ENCODE measurements at regions not wholly inside any gene's neighbourhood (a gene's known extent, or its start where the extent isn't known, plus 50 kb on each side); places are given as distances from the start of the nearest gene placed in this dataset.
A peak's percentile ranks its signal among the peaks of the same experiment; 100 is the strongest.
"Not testable (repeated sequence)": the region's sequence is repeated elsewhere in the genome, so short reads cannot be mapped to it uniquely, and the experiment has no call there.

DNA sequence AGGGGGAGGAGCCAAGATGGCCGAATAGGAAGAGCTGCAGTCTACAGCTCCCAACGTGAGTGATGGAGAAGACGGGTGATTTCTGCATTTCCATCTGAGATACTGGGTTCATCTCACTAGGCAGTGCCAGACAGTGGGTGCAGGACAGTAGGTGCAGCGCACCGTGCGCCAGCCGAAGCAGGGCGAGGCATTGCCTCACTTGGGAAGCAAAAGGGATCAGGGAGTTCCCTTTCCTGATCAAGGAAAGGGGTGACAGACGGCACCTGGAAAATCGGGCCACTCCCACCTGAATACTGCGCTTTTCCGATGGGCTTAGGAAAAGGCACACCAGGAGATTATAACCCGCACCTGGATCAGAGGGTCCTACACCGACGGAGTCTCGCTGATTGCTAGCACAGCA lies 121.1 kb upstream of the SESTD1 start:
- DNase-seq (ENCODE audit: low spot score), result not testable (repeated sequence)

GRCh38 chr2:179383975-179384374 lies 119.3 kb upstream of the SESTD1 start:
- no peak for DNase-seq (ENCODE audit: low spot score)

GRCh38 chr2:179377296-179377695 lies 112.7 kb upstream of the SESTD1 start:
- no peak for DNase-seq (ENCODE audit: low spot score)

DNA sequence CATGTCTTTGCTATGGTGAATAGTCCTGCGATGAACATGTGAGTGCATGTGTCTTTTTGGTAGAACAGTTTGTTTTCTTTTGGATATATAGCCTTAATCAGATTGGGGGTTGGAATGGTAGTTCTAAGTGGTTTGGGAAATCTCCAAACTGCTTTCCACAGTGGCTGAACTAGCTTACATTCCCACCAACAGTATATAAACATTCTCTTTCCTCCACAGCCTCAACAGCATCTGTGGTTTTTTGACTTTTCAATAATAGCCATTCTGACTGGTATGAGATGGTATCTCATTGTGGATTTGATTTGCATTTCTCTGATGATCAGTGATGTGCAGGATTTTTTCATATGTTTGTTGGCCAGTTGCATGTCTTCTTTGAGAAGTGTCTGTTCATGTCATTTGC lies 112.2 kb upstream of the SESTD1 start:
- no peak for DNase-seq (ENCODE audit: low spot score)

- DNase-seq (ENCODE audit: low spot score), result no peak
Measured at GRCh38 chr2:179373816-179374215, 109.2 kb upstream of the SESTD1 start.

DNA sequence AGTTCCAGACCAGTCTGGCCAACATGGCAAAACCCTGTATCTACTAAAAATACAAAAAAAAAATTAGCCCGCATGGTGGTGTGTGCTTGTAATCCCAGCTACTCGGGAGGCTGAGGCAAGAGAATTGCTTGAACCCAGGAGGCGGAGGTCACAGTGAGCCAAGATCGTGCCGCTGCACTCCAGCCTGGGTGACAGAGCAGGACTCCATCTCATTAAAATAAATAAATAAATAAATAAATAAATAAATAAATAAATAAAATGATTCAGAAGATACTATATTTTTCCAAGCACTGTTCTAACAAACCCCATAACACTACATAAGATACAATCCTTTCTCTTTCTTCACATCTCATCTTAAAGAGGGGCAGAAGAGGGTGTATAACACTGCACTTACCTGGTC lies 100.9 kb upstream of the SESTD1 start:
- not testable (repeated sequence) for DNase-seq (ENCODE audit: low spot score)

DNA sequence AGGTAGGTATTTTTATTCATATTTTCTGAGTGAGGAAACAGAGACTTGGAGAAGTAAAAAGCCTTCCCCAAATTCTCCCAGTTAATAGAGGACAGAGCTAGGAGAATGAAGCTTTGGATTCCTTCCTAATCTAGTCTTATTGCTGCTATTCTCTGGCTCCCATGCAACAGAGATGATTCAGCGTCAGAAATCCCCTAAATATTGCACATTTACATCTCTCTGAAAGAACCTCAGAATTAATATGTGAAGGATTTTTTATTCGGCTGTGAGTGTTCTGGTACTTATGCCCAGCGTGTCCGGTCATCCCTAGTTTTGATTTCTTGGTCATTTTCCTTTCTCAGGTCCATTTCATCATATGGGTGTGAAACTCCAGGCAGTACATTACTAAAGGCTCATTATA lies 91.2 kb upstream of the SESTD1 start:
- DNase-seq (ENCODE audit: low spot score), result no peak

GRCh38 chr2:179354739-179355537 lies 90.3 kb upstream of the SESTD1 start:
- no peak for DNase-seq (ENCODE audit: low spot score)

DNA sequence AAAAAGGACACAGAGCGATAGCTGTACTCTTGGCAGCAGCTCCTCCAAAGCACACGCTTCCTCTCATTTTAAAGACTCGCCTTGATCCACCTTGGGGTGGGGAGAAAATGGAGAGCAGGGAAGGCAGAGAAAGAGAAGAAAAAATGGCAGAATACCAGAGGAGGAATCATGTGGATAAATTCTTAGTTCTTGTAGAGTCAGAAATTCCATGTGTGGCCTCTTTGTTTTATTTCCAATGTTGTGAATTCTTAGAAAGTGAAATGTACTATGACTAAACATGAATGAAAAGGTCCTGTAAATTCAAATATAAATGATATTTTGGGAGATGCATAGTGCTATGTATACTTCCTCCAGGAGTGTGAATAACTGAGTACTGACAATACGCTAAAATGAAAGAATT lies 89.7 kb upstream of the SESTD1 start:
- no peak for DNase-seq (ENCODE audit: low spot score)

- DNase-seq (ENCODE audit: low spot score), result no peak
Measured at GRCh38 chr2:179352181-179352580, 87.5 kb upstream of the SESTD1 start.

DNA sequence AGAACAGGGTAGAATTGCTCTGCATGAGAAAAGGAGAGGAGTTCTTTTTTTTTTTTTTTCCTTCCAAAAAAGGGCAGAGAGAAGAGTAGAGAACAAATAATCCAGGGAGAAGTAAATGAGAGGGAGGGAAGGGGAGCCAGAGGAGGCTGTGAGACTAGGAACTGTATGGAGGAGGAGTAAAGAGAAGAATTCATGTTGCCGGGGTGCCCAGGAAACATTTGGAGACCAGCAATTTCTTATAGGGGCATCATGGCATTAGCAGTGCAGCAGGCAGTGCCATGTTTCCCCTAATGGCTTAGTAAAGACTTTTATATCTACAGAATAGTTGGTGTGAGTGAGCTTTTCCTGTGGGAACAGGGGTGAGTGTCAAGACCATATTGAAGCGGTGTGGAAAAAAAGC lies 86.4 kb upstream of the SESTD1 start:
- no peak for DNase-seq (ENCODE audit: low spot score)

DNA sequence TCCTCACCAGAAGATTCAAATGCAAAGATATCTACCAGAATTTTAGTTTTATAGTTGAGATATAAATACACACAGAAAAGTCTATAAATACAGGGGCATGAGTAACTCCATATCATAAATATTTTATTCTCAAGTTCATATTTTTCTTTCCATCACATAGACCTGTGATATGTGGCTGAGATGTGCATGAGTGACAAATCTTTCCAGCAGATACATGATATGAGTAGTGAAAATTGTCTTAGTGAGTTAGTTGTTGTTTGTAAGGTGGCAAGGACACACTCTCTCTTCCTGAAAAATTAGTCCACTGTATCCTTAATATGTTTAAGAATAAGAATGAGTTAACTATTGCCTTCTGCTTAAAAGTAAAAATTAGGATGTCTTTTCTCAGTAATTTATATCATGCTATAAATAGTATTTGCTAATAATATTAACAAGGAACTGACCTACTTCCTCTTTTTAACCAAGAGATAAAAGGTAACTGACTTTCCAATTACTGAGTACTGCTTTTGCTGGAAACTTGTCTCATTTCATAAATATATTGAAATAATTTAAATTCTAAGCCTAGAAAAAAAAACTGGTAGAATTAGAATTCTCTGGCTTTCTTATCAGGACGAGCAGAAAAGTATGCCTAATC lies 85.2 kb upstream of the SESTD1 start:
- DNase-seq (ENCODE audit: low spot score), result no peak

DNA sequence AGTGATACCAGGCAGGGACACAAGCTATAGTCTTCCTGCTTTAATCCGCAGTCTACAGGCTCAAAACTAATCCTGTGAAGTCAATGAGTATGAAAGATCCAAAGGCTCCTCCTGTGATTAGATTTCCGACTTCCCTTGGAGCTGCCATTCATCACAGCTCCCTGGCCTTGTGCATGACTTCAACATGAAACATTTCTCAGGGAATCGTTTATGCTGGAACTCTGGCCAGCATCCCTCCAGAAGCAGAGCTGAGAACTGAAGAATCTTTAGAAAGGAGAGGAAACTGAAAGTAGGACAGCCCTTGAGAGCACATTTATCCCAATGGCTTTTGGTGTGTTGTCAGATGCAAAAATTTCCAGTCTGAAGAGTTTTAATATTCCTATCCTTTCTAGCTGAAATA lies 84.3 kb upstream of the SESTD1 start:
- no peak for DNase-seq (ENCODE audit: low spot score)

- DNase-seq (ENCODE audit: low spot score), result no peak
Measured at GRCh38 chr2:179344970-179345369, 80.3 kb upstream of the SESTD1 start.

- no peak for DNase-seq (ENCODE audit: low spot score)
Measured at GRCh38 chr2:179344280-179344964, 79.8 kb upstream of the SESTD1 start.

GRCh38 chr2:179343945-179344279 lies 79.3 kb upstream of the SESTD1 start:
- DNase-seq (ENCODE audit: low spot score), result no peak

- DNase-seq (ENCODE audit: low spot score), result no peak
Measured at GRCh38 chr2:179341152-179341866, 76.7 kb upstream of the SESTD1 start.

- peak; percentile 28 for DNase-seq (ENCODE audit: low spot score)
Measured at GRCh38 chr2:179340678-179341077, 76.0 kb upstream of the SESTD1 start.

GRCh38 chr2:179338681-179339080 lies 74.0 kb upstream of the SESTD1 start:
- DNase-seq (ENCODE audit: low spot score), result no peak

GRCh38 chr2:179336782-179337534 lies 72.3 kb upstream of the SESTD1 start:
- DNase-seq (ENCODE audit: low spot score), result peak; percentile 28

DNA sequence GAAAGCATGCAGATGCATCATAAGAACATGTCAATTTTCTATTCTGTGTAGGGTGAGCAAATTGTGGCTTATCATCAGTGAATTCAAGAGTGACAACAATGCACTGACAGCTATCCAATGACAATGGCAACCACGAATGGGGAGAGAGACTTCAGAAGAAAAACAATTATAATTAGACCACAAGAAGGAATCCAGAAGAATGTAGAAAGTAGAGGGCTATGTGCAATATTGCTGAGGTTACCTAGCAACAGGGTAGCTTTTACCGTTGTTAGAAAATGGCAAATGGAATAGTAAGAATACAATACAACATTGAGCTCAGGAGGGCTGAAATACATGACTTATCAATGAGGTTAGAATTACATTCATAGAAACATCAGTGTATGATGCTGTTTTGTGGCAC lies 71.1 kb upstream of the SESTD1 start:
- no peak for DNase-seq (ENCODE audit: low spot score)

GRCh38 chr2:179332903-179333302 lies 68.3 kb upstream of the SESTD1 start:
- no peak for DNase-seq (ENCODE audit: low spot score)
